Medulla oblongata (tissue), 1 donor: ENCODE measurements at regions not wholly inside any gene's neighbourhood (a gene's known extent, or its start where the extent isn't known, plus 50 kb on each side); places are given as distances from the start of the nearest gene placed in this dataset.

ENCODE experiments used
- DNase-seq: peaks from one replicate; pipeline ENCODE4 v3.0.0-alpha.2; 2015; ENCODE audit errors: extremely low spot score

DNA sequence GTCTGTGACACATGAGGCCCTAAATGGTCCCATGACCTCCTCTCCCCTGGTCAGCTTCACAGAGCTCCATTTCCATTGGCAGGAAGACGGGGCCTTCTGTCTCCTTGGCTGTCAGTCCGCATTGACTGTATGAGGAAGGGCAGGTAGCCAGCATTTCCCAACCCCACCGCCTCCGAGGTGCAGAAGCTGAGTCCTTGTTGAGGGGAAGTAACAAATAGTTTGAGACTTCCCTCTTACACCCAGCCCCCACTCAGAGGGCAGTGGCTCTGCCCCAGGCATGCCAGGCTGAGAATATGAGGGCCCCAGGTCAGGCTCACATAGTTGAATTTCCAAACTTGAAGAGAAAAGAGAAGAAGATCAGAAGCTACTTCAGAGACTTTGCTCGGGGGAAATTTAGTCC, 611.1 kb downstream of the BRD1 start:
- DNase-seq: no peak

GRCh38 chr22:49215840-49216239, 611.8 kb downstream of the BRD1 start:
- no peak for DNase-seq

DNA sequence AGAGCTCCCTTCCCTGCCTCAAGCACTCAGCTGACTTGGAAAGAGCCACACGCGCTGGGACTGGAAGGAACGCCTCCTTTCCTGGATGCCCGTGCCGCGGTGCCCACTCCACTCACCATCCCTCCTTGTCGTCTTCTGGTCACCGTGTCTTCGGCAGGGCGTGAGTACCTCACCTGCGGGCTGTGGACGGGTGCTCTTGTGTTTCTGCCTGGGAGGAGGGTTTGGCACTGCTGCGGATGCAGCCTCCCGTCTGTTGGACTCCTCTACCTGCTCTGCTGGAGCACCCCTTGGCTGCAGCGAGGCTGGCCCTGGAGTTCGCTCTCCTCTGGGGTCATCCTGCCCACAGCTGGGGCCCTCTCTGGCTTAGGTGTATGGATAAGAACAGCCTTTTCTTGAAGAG, 612.7 kb downstream of the BRD1 start:
- DNase-seq: no peak

GRCh38 chr22:49213731-49214352, 613.8 kb downstream of the BRD1 start:
- no peak for DNase-seq

- DNase-seq: no peak
These were observed 615.2 kb downstream of the BRD1 start for GRCh38 chr22:49212466-49212865.

GRCh38 chr22:49212002-49212401, 615.7 kb downstream of the BRD1 start:
- no peak for DNase-seq

- no peak for DNase-seq
These were observed 616.5 kb downstream of the BRD1 start for GRCh38 chr22:49211176-49211575.

DNA sequence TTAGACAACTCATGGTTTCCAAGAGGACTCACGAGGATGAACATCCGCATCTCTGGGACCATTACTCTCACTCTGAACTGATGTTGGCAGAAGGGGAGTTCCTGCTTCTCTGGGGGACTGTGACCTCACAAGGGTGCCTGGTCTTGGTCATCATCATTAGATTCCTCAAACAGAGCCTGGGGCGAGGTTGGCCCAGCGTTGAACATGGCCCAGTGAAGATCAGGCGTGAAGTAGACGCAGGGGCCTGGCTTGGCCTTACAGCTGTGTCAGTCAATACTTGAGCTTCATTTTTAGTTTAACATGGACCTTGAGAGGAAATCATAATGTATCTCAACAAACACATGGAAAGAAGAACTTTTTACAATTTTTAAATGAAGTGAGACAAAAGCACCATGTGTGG, 617.1 kb downstream of the BRD1 start:
- DNase-seq: no peak

GRCh38 chr22:49209452-49210195, 618.0 kb downstream of the BRD1 start:
- no peak for DNase-seq

GRCh38 chr22:49208768-49209252, 618.9 kb downstream of the BRD1 start:
- DNase-seq: no peak

DNA sequence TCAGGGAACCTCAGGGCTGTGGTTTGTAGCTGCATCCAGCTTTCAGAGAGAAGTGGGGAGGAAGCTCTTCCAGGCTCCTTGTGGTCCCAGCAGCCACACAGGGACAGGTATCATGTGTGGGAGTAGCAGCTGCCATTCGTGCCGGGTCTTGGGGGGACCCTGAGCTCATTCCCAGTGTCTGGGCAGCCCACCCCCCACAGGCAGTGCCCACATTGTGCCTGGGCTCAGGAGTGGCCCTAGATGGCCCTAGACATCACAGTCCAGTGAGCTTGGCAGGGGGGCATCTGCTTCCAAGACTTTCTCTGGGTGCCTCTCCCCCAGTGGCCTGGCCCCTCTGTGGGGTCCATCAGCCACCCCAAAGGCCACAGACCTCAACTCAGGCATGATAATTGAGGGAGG, 619.7 kb downstream of the BRD1 start:
- DNase-seq: no peak

GRCh38 chr22:49207008-49208003, 620.4 kb downstream of the BRD1 start:
- DNase-seq: no peak

DNA sequence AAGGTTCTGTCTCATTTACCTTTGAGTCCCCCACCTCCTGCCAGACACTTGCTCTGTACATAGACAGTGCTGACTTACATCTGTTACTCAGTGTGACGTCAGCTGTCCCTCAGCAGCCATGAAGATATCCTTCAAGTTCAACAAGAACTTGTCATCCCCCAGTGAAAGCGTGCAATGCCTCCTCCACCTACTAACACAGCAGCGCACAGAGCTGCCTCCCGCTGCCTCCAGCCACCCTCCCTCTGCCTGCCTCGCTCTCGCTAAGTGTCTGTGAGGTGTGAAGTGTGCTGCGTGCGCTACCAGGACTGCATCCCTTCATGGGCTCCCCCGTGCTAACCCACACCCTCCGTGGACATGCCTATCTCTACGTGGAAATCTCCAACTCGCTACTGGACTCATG, 621.4 kb downstream of the BRD1 start:
- DNase-seq: no peak

DNA sequence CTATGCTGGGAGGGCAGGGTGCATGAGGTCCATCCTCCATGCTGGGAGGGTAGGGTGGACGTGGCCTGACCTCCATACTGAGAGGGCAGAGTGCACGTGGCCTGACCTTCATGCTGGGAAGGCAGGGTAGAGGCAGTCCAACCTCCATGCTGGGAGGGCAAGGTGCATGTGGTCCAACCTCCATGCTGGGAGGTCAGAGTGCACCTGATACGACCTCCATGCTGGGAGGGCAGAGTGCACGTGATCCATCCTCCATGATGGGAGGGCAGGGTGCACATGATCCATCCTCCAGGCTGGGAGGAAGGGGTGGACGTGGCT, 622.2 kb downstream of the BRD1 start:
- no peak for DNase-seq

- no peak for DNase-seq
These were observed 622.8 kb downstream of the BRD1 start for GRCh38 chr22:49204599-49205482.

DNA sequence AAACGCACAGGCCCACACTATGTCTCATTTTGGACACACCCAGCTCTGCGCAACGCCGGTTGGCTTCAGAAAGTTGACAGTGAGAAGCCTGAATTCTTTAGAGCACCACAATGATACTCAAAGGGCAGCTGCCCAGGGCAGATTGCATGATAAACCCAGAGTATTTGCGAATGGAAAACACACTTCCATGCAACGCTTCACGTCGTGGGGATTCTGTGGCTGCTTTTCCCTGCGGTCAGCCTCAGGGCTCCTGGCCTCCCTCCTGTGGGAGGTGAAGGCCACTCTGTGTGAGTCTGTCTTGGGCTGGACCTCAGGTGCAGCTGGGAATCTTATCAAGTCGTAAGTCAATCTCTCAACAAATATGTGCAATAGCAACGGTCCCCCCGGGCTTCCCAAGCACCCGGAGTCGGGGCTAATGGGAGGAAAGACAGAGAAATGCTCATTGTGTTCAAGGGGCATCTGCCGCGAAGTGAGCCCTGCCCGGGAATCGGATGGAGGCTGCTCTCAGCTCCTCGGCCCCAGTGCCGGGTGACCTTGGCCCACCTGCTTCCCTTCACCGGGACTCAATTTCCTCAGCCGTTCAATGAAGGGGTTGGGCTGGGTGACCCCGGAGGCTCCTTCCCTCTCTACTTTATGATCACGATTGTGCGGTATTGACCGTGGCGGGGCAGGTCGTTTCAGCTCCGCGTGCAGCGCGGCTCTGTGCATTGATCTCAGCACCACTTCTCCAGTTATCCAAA, 623.6 kb downstream of the BRD1 start:
- no peak for DNase-seq

DNA sequence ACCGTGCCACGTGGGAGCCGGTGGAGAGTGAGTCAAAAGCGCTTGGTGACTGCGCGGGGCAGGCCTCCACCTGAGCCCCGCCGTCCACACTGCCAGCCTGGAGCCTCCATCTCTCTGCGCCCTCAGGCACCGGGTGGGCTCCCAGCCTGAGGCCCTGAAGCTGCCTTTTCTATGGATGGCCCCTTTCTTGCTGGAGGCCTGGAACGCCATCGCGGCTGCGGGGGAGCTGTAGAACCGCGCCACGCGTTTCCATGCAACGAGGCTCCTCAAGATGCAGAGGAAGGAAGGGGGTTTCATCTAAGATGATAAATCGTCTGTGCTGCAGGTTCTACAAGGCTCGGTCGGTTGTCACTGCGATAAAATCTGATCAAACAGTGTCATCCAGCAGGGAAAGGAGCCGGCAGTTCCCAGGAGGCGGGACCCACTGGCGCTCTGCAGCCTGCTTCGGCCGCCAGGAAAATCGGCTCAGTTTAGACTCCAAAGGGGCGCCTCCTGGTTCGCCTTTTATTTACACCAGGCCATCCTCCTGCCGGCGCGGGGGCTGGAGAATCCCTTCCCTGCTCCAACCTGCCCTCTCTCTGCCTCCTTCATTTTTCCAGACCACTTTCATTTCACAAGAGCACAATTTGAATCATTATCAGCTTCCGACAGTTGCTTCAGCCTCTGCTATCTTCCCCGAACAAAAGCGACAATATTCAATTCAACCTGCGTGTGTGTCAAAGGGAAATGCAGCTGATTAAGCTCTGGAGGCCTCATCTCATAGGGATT, 624.4 kb downstream of the BRD1 start:
- no peak for DNase-seq

- DNase-seq: no peak
These were observed 625.4 kb downstream of the BRD1 start for GRCh38 chr22:49202226-49202625.

GRCh38 chr22:49201046-49201970, 626.4 kb downstream of the BRD1 start:
- no peak for DNase-seq
